ENCODE measurements at regions not wholly inside any gene's neighbourhood (a gene's known extent, or its start where the extent isn't known, plus 50 kb on each side); places are given as distances from the start of the nearest gene placed in this dataset.

GRCh38 chr14:96739200-96739910 lies 57.8 kb upstream of the VRK1 start:
- Histone ChIP-seq H3K27me3 (ENCODE audit: insufficient read depth, low read length) (peaks cover 20% of the 10 kb centered on the region), H3K4me1 (ENCODE audit: control insufficient read depth in 1 of 2, insufficient read depth in 2 of 2, low read length in 2 of 2) (no peaks in the 10 kb centered on the region; a peak in 1 of 4 replicates), H3K36me3 (ENCODE audit: control insufficient read depth in 1 of 2, insufficient read depth in 2 of 2, low read length in 2 of 2) (no peaks in the 10 kb centered on the region), H3K4me2 (ENCODE audit: low read length) (no peak overlapping the region), H3K27ac (ENCODE audit: low read depth, low read length) (no peak overlapping the region), H3K9me3 (ENCODE audit: control insufficient read depth in 1 of 2, insufficient read depth in 1 of 2, low read depth in 1 of 2, low read length in 2 of 2) (no peaks in the 10 kb centered on the region), H3K4me3 (replicated peaks in 1 of 2; ENCODE audit: low read depth in 1 of 2, low read length in 2 of 2) (no peak overlapping the region), H3K9me2 (ENCODE audit: insufficient read depth) (no peaks in the 10 kb centered on the region), H3K79me2 (ENCODE audit: insufficient read depth, low read length) (no peaks in the 10 kb centered on the region), H3K9ac (ENCODE audit: low read length) (no peak overlapping the region), H2AFZ (ENCODE audit: low read depth, low read length, poor library complexity, severe bottlenecking) (no peak overlapping the region), H4K20me1 (ENCODE audit: insufficient read depth) (no peaks in the 10 kb centered on the region)
- DNase-seq (ENCODE audit: low read depth, low spot score) (no peak), ATAC-seq (no peak)
- POLR2A ChIA-PET: no interaction called here
- TF ChIP-seq EZH2phosphoT487 (IDR thresholded peaks at IDR 0.05; ENCODE audit: borderline replicate concordance) (no peak), CTCF (IDR thresholded peaks at IDR 0.05 in 2 of 3, conservative IDR thresholded peaks at IDR 0.05 in 1 of 3; ENCODE audit: borderline replicate concordance in 1 of 3, insufficient read depth in 1 of 3, low read depth in 2 of 3, low read length in 2 of 3) (no peak), JUND (IDR thresholded peaks at IDR 0.05) (no peak), CBX3 (IDR thresholded peaks at IDR 0.05; ENCODE audit: low read depth) (no peak)
- CTCF ChIA-PET: interaction anchor here (1.6 to 2.7 kb wide), 2 partner anchors 9 to 12 kb away, joined by 4 to 10 read pairs; no protein-coding TSS in a partner anchor
- BruUV-seq (replicated peaks): no TSS peak
- RAD21 ChIA-PET (ENCODE audit: low non-redundant PET in 1 of 2, low total read pairs in 2 of 2, uncharacterized antibody in 2 of 2, unreplicated experiment in 2 of 2): no interaction called here
- intact Hi-C loops (cut with micrococcal nuclease): no loop called here

GRCh38 chr14:96741151-96741977 lies 55.8 kb upstream of the VRK1 start:
- no peak for DNase-seq (ENCODE audit: low read depth, low spot score)
- BruUV-seq (replicated peaks): no TSS peak
- no peaks in the 10 kb centered on the region for H3K79me2 ChIP-seq (ENCODE audit: insufficient read depth, low read length)
- H3K27ac ChIP-seq (ENCODE audit: low read depth, low read length): no peak overlapping the region
- H3K4me3 ChIP-seq (replicated peaks in 1 of 2; ENCODE audit: low read depth in 1 of 2, low read length in 2 of 2): peak overlapping the region; percentile 40 to 60
- peak overlapping the region; percentile 77 for H2AFZ ChIP-seq (ENCODE audit: low read depth, low read length, poor library complexity, severe bottlenecking)
- POLR2A ChIA-PET: no interaction called here
- peaks cover 18% of the 10 kb centered on the region for H3K27me3 ChIP-seq (ENCODE audit: insufficient read depth, low read length)
- H3K9me2 ChIP-seq (ENCODE audit: insufficient read depth): no peaks in the 10 kb centered on the region
- H3K36me3 ChIP-seq (ENCODE audit: control insufficient read depth in 1 of 2, insufficient read depth in 2 of 2, low read length in 2 of 2): no peaks in the 10 kb centered on the region
- H3K4me2 ChIP-seq (ENCODE audit: low read length): peak overlapping the region; percentile 84
- ATAC-seq: peak; percentile 92
- H3K9me3 ChIP-seq (ENCODE audit: control insufficient read depth in 1 of 2, insufficient read depth in 1 of 2, low read depth in 1 of 2, low read length in 2 of 2): no peaks in the 10 kb centered on the region
- H3K4me1 ChIP-seq (ENCODE audit: control insufficient read depth in 1 of 2, insufficient read depth in 2 of 2, low read length in 2 of 2): no peaks in the 10 kb centered on the region; a peak in 2 of 4 replicates
- intact Hi-C loops (cut with micrococcal nuclease): loop anchor here (1.0 to 10.0 kb wide), 3 partner anchors 157 to 393 kb away; no protein-coding TSS in a partner anchor
- no peak overlapping the region for H3K9ac ChIP-seq (ENCODE audit: low read length)
- TF ChIP-seq ZFX (IDR thresholded peaks at IDR 0.05): no peak
- no peak for TF ChIP-seq SIN3A (IDR thresholded peaks at IDR 0.05; ENCODE audit: low read depth)
- TF ChIP-seq CTCF (IDR thresholded peaks at IDR 0.05 in 2 of 3, conservative IDR thresholded peaks at IDR 0.05 in 1 of 3; ENCODE audit: borderline replicate concordance in 1 of 3, insufficient read depth in 1 of 3, low read depth in 2 of 3, low read length in 2 of 3): peak; percentile 76 to 82 (median 78)
- TF ChIP-seq ZNF274 (IDR thresholded peaks at IDR 0.05; ENCODE audit: low read depth, low read length): no peak
- TF ChIP-seq RAD21 (IDR thresholded peaks at IDR 0.05; ENCODE audit: low read depth): peak; percentile 85
- TF ChIP-seq SP1 (IDR thresholded peaks at IDR 0.05; ENCODE audit: low read depth): no peak
- TF ChIP-seq, protein P1, sequence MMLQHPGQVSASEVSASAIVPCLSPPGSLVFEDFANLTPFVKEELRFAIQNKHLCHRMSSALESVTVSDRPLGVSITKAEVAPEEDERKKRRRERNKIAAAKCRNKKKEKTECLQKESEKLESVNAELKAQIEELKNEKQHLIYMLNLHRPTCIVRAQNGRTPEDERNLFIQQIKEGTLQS (IDR thresholded peaks at IDR 0.05): no peak
- no peak for TF ChIP-seq TCF7L2 (IDR thresholded peaks at IDR 0.05; ENCODE audit: borderline replicate concordance, extremely low read depth, insufficient read depth, insufficient read length)
- TF ChIP-seq MAX (IDR thresholded peaks at IDR 0.05): peak; percentile 45; the same call in 1 of the 2 replicates
- no peaks in the 10 kb centered on the region for H4K20me1 ChIP-seq (ENCODE audit: insufficient read depth)
- CTCF ChIA-PET: interaction anchor here (0.6 to 2.1 kb wide), 12 partner anchors 9 to 431 kb away, joined by 3 to 12 read pairs (median 4); no protein-coding TSS in a partner anchor
- RAD21 ChIA-PET (ENCODE audit: low non-redundant PET in 1 of 2, low total read pairs in 2 of 2, uncharacterized antibody in 2 of 2, unreplicated experiment in 2 of 2): no interaction called here
